ENCODE measurements at regions not wholly inside any gene's neighbourhood (a gene's known extent, or its start where the extent isn't known, plus 50 kb on each side); places are given as distances from the start of the nearest gene placed in this dataset.

DNA sequence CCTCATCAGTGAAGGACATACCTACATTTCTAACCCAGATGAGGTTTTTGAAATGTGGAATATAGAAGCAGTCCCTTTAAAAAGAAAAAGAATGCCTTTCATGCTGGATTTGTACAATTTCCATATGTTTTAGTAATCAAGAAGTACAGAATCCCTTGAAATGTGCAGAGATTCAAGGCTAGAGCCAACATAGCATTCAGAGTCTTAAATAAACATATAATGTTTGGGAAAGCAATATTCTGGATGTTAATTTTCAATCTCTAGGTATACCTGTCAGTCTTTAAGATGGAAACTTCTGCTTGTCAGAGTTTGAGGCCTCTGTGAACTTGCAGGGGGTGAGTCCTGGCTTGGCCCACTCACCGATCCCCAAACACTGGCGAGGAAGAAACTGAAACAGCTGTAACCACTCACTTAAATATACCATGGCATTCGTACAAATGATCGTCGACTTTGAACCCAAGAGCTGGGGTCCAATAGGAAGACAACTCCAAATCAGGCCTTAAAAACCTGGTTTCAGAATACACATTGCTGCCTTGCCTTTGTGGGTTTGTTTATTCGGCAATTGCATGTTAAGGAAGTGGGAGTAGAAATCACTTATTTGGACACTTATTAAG is 132.8 kb upstream of the NCK2 start:
- no peak for FAIRE-seq
- no peak for DNase-seq (ENCODE audit: insufficient read length, low spot score)
- TF ChIP-seq POU2F2 (IDR thresholded peaks at IDR 0.05; ENCODE audit: low read depth, low read length) (no peak), SPI1 (IDR thresholded peaks at IDR 0.05; ENCODE audit: low read depth, low read length) (no peak), POLR2A (IDR thresholded peaks at IDR 0.05; ENCODE audit: low read depth, low read length) (no peak), TAF1 (IDR thresholded peaks at IDR 0.05; ENCODE audit: low read depth, low read length) (no peak), PAX5 (IDR thresholded peaks at IDR 0.05; ENCODE audit: insufficient read depth, low read length, severe bottlenecking) (no peak), POLR2AphosphoS5 (IDR thresholded peaks at IDR 0.05; ENCODE audit: low read depth, low read length) (no peak)

DNA sequence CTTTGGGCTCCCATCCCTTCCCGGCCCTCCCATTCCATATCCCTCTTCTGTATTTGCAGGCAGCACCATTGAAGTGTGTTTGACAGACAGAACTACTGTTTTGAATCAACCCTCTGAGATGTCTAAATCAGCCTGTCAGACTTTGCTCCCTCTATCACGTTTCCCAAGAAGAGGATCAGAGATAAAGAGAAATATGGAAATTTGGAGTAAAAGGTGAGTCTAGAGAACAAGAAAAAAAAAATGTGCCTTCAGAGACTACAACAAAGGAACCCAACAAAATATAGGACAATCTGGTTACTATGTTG is 133.4 kb upstream of the NCK2 start:
- DNase-seq (ENCODE audit: insufficient read length, low spot score) = no peak
- no peak for FAIRE-seq
- no peak for TF ChIP-seq SPI1 (IDR thresholded peaks at IDR 0.05; ENCODE audit: low read depth, low read length)
- no peak for TF ChIP-seq POLR2AphosphoS5 (IDR thresholded peaks at IDR 0.05; ENCODE audit: low read depth, low read length)
- no peak for TF ChIP-seq TAF1 (IDR thresholded peaks at IDR 0.05; ENCODE audit: low read depth, low read length)
- no peak for TF ChIP-seq POLR2A (IDR thresholded peaks at IDR 0.05; ENCODE audit: low read depth, low read length)
- TF ChIP-seq POU2F2 (IDR thresholded peaks at IDR 0.05; ENCODE audit: low read depth, low read length) = no peak
- no peak for TF ChIP-seq PAX5 (IDR thresholded peaks at IDR 0.05; ENCODE audit: insufficient read depth, low read length, severe bottlenecking)

DNA sequence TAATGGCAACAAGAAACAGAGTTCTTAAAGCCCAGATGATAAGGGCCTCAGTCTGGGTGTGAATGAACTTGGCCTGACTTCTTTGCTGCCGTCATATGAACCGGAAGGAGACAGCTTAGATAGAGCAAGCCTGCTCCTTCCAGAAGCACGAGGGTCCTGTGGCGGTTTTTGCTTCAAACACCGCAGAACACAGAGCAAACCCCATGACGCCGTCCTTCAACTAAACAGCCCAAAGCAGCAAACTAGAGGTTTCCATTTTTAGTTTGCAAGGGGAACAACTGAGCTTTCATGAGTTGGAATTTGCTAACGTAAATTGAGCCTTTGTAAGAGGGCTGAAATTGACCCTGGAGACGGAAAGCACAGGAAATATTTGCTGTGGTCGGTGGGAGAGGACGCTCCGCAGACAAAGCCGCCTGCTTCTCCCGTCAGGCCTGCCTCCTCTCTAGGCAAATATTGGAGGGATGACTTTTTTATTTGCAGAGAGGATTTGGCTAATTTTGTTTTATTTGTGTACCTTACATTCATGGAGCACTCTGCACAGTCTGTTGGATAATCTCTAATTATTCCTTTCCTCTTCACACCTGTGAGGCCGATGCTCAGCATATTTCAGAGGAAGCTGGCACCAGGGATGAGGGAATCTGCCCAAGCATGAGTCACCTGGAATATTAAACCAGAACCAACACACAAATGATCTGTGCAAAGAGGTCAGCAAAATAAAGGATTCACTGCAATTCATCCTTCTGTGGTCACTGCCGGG is 134.0 kb upstream of the NCK2 start:
- no peak for TF ChIP-seq POU2F2 (IDR thresholded peaks at IDR 0.05; ENCODE audit: low read depth, low read length)
- TF ChIP-seq PAX5 (IDR thresholded peaks at IDR 0.05; ENCODE audit: insufficient read depth, low read length, severe bottlenecking) = no peak
- TF ChIP-seq POLR2A (IDR thresholded peaks at IDR 0.05; ENCODE audit: low read depth, low read length) = no peak
- FAIRE-seq = no peak
- DNase-seq (ENCODE audit: insufficient read length, low spot score) = no peak

DNA sequence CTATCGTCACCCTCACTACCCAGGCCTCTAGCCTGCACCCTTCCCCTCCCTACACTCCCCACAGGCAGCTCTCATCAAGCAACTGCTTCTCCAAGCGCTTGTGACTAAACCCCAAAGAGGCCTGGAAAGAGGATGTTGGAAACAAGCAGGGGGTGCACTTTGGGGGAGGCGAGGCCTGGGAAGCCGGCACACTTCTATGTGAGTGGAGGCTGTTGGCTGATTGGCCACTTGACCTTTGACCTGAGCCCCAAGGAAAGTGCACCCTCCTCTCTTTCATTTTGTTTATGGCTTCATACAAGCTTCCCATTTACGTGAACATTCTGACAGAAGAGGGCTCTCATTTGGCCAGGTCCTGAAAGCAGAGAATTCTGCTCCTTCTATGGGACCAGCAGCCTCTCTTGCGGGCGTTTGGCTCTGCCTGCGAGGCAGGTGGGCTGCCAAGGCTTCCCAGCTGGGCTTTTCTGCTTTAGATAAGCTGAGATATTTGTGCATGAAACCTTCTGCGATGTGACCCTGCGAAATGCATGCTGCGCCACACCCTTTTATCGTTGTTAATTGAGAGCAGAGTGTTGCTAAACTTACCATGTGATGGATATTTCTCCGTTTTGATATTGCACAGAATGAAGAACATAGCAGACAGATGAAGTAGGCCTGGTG is 134.8 kb upstream of the NCK2 start:
- FAIRE-seq (no peak), DNase-seq (ENCODE audit: insufficient read length, low spot score) (no peak)
- TF ChIP-seq PAX5 (IDR thresholded peaks at IDR 0.05; ENCODE audit: insufficient read depth, low read length, severe bottlenecking) (no peak), POU2F2 (IDR thresholded peaks at IDR 0.05; ENCODE audit: low read depth, low read length) (no peak), SPI1 (IDR thresholded peaks at IDR 0.05; ENCODE audit: low read depth, low read length) (no peak), TAF1 (IDR thresholded peaks at IDR 0.05; ENCODE audit: low read depth, low read length) (no peak), POLR2A (IDR thresholded peaks at IDR 0.05; ENCODE audit: low read depth, low read length) (no peak), POLR2AphosphoS5 (IDR thresholded peaks at IDR 0.05; ENCODE audit: low read depth, low read length) (no peak)

GRCh38 chr2:105607920-105608504 is 136.7 kb upstream of the NCK2 start:
- DNase-seq (ENCODE audit: insufficient read length, low spot score) = no peak
- FAIRE-seq = no peak
- TF ChIP-seq POLR2AphosphoS5 (IDR thresholded peaks at IDR 0.05; ENCODE audit: low read depth, low read length) (no peak), SPI1 (IDR thresholded peaks at IDR 0.05; ENCODE audit: low read depth, low read length) (no peak), POU2F2 (IDR thresholded peaks at IDR 0.05; ENCODE audit: low read depth, low read length) (no peak), POLR2A (IDR thresholded peaks at IDR 0.05; ENCODE audit: low read depth, low read length) (no peak), PAX5 (IDR thresholded peaks at IDR 0.05; ENCODE audit: insufficient read depth, low read length, severe bottlenecking) (no peak)

- FAIRE-seq (no peak), DNase-seq (ENCODE audit: insufficient read length, low spot score) (no peak)
- TF ChIP-seq PAX5 (IDR thresholded peaks at IDR 0.05; ENCODE audit: insufficient read depth, low read length, severe bottlenecking) = no peak
- no peak for TF ChIP-seq POU2F2 (IDR thresholded peaks at IDR 0.05; ENCODE audit: low read depth, low read length)
- no peak for TF ChIP-seq SPI1 (IDR thresholded peaks at IDR 0.05; ENCODE audit: low read depth, low read length)
- TF ChIP-seq TAF1 (IDR thresholded peaks at IDR 0.05; ENCODE audit: low read depth, low read length) = no peak
- TF ChIP-seq POLR2AphosphoS5 (IDR thresholded peaks at IDR 0.05; ENCODE audit: low read depth, low read length) = no peak
- TF ChIP-seq POLR2A (IDR thresholded peaks at IDR 0.05; ENCODE audit: low read depth, low read length) = no peak
These were observed 138.6 kb upstream of the NCK2 start for GRCh38 chr2:105606081-105606480.

- TF ChIP-seq SPI1 (IDR thresholded peaks at IDR 0.05; ENCODE audit: low read depth, low read length) (no peak), POLR2AphosphoS5 (IDR thresholded peaks at IDR 0.05; ENCODE audit: low read depth, low read length) (no peak), PAX5 (IDR thresholded peaks at IDR 0.05; ENCODE audit: insufficient read depth, low read length, severe bottlenecking) (no peak), POU2F2 (IDR thresholded peaks at IDR 0.05; ENCODE audit: low read depth, low read length) (no peak), TAF1 (IDR thresholded peaks at IDR 0.05; ENCODE audit: low read depth, low read length) (no peak), POLR2A (IDR thresholded peaks at IDR 0.05; ENCODE audit: low read depth, low read length) (no peak)
- FAIRE-seq (no peak), DNase-seq (ENCODE audit: insufficient read length, low spot score) (no peak)
These were observed 139.8 kb upstream of the NCK2 start for GRCh38 chr2:105604938-105605337.

- no peak for TF ChIP-seq SPI1 (IDR thresholded peaks at IDR 0.05; ENCODE audit: low read depth, low read length)
- no peak for TF ChIP-seq POU2F2 (IDR thresholded peaks at IDR 0.05; ENCODE audit: low read depth, low read length)
- TF ChIP-seq POLR2A (IDR thresholded peaks at IDR 0.05; ENCODE audit: low read depth, low read length) = no peak
- TF ChIP-seq PAX5 (IDR thresholded peaks at IDR 0.05; ENCODE audit: insufficient read depth, low read length, severe bottlenecking) = no peak
- TF ChIP-seq TAF1 (IDR thresholded peaks at IDR 0.05; ENCODE audit: low read depth, low read length) = no peak
- TF ChIP-seq POLR2AphosphoS5 (IDR thresholded peaks at IDR 0.05; ENCODE audit: low read depth, low read length) = no peak
- DNase-seq (ENCODE audit: insufficient read length, low spot score) (no peak), FAIRE-seq (no peak)
These were observed 143.5 kb upstream of the NCK2 start for GRCh38 chr2:105600949-105601794.
